ENCODE measurements at regions not wholly inside any gene's neighbourhood (a gene's known extent, or its start where the extent isn't known, plus 50 kb on each side); places are given as distances from the start of the nearest gene placed in this dataset.

DNA sequence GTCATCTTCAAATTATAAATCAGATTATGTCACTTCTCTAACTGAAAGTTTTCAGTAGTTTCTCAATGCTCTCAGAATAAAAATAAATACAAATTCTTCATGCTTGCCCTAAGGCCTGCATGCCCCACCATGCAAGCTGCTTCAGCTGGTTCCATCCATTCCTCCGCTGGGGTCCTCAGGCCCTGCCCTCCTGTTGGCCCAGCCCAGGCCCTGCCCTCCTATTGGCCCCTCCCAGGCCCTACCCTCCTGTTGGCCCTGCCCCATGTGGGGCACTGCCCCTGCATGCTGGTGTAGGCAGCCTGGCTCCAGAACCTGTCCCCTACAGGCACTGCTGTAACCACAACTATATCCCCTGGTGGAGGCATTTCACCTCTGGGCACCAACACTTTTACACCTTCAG lies 109.3 kb upstream of the TCERG1L start:
- no peak for DNase-seq (ENCODE audit: low spot score)
- Histone ChIP-seq H3K9me3 (ENCODE audit: low read depth, low read length, poor library complexity, severe bottlenecking) (no peaks in the 10 kb centered on the region), H3K27ac (ENCODE audit: low read depth, low read length, poor library complexity, severe bottlenecking) (no peak overlapping the region), H3K27me3 (replicated peaks; ENCODE audit: insufficient read depth, low read depth, low read length, poor library complexity) (peaks cover 33% of the 10 kb centered on the region), H3K4me1 (ENCODE audit: insufficient read depth, low read length, poor library complexity, severe bottlenecking) (peaks cover 15% of the 10 kb centered on the region), H3K36me3 (ENCODE audit: insufficient read depth, low read length, poor library complexity, severe bottlenecking) (no peaks in the 10 kb centered on the region), H3K4me3 (ENCODE audit: low read depth, low read length, poor library complexity, severe bottlenecking) (no peak overlapping the region)
- POLR2A ChIA-PET (ENCODE audit: low non-redundant PET) = no interaction called here
- intact Hi-C loops (cut with micrococcal nuclease; ENCODE audit: unreplicated experiment) = no loop called here
- CTCF ChIA-PET = no interaction called here
- TF ChIP-seq, protein P1, sequence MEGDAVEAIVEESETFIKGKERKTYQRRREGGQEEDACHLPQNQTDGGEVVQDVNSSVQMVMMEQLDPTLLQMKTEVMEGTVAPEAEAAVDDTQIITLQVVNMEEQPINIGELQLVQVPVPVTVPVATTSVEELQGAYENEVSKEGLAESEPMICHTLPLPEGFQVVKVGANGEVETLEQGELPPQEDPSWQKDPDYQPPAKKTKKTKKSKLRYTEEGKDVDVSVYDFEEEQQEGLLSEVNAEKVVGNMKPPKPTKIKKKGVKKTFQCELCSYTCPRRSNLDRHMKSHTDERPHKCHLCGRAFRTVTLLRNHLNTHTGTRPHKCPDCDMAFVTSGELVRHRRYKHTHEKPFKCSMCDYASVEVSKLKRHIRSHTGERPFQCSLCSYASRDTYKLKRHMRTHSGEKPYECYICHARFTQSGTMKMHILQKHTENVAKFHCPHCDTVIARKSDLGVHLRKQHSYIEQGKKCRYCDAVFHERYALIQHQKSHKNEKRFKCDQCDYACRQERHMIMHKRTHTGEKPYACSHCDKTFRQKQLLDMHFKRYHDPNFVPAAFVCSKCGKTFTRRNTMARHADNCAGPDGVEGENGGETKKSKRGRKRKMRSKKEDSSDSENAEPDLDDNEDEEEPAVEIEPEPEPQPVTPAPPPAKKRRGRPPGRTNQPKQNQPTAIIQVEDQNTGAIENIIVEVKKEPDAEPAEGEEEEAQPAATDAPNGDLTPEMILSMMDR (conservative IDR thresholded peaks at IDR 0.05; ENCODE audit: low read depth, low read length) = no peak
- TF ChIP-seq EZH2 (IDR thresholded peaks at IDR 0.05; ENCODE audit: borderline replicate concordance, low read depth, low read length, poor library complexity, severe bottlenecking) = no peak
- no TSS peak for BruUV-seq (replicated peaks)

DNA sequence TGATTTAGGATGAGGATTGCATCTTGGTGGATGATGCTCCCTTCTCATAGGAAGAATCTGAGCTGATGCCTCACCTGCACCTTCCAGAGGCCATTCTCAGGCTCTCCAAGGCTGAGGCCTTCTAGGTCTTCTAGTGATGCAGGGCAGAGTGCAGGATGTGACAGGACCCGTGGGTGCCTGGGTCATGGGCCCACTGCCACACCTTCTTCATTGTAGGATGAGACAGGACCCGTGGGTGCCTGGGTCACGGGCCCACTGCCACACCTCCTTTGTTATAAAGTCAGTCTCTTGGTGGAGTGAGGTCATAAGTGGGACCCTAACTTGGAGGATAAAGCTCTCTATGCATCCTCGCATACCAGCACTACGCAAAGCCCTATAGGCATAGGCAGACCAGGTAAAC lies 109.9 kb upstream of the TCERG1L start:
- peaks cover 33% of the 10 kb centered on the region for H3K27me3 ChIP-seq (replicated peaks; ENCODE audit: insufficient read depth, low read depth, low read length, poor library complexity)
- no peaks in the 10 kb centered on the region for H3K9me3 ChIP-seq (ENCODE audit: low read depth, low read length, poor library complexity, severe bottlenecking)
- no peaks in the 10 kb centered on the region for H3K36me3 ChIP-seq (ENCODE audit: insufficient read depth, low read length, poor library complexity, severe bottlenecking)
- POLR2A ChIA-PET (ENCODE audit: low non-redundant PET) = no interaction called here
- H3K4me1 ChIP-seq (ENCODE audit: insufficient read depth, low read length, poor library complexity, severe bottlenecking) = peaks cover 15% of the 10 kb centered on the region
- no peak for DNase-seq (ENCODE audit: low spot score)
- H3K4me3 ChIP-seq (ENCODE audit: low read depth, low read length, poor library complexity, severe bottlenecking) = no peak overlapping the region
- no TSS peak for BruUV-seq (replicated peaks)
- no peak overlapping the region for H3K27ac ChIP-seq (ENCODE audit: low read depth, low read length, poor library complexity, severe bottlenecking)
- no peak for TF ChIP-seq EZH2 (IDR thresholded peaks at IDR 0.05; ENCODE audit: borderline replicate concordance, low read depth, low read length, poor library complexity, severe bottlenecking)
- TF ChIP-seq, protein P1 (conservative IDR thresholded peaks at IDR 0.05; ENCODE audit: low read depth, low read length) = no peak
- CTCF ChIA-PET = no interaction called here
- intact Hi-C loops (cut with micrococcal nuclease; ENCODE audit: unreplicated experiment) = no loop called here

DNA sequence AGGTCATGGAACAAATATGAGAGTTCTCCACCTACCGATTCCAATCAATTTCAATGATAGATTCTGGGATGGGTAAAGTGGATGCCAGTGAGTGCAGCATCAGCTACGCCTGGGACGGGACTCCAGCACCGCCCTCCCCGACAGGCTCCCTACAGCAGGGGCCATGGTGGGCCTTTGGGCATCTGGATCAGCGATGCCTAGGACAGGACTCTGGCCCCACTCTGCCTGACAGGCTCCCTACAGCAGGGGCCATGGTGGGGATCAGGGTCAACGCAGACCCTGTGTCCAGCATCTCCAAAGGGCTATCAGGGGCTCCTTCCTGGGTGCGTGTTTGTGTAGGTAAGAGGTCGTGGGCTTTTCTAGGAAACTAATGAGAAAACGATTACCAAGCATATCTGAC lies 111.2 kb upstream of the TCERG1L start:
- Histone ChIP-seq H3K4me1 (ENCODE audit: insufficient read depth, low read length, poor library complexity, severe bottlenecking) (peaks cover 18% of the 10 kb centered on the region), H3K4me3 (ENCODE audit: low read depth, low read length, poor library complexity, severe bottlenecking) (no peak overlapping the region), H3K36me3 (ENCODE audit: insufficient read depth, low read length, poor library complexity, severe bottlenecking) (no peaks in the 10 kb centered on the region), H3K9me3 (ENCODE audit: low read depth, low read length, poor library complexity, severe bottlenecking) (no peaks in the 10 kb centered on the region), H3K27me3 (replicated peaks; ENCODE audit: insufficient read depth, low read depth, low read length, poor library complexity) (peaks cover 22% of the 10 kb centered on the region), H3K27ac (ENCODE audit: low read depth, low read length, poor library complexity, severe bottlenecking) (no peak overlapping the region)
- ChIA-PET CTCF (no interaction called here), POLR2A (ENCODE audit: low non-redundant PET) (no interaction called here)
- DNase-seq (ENCODE audit: low spot score) = no peak
- no TSS peak for BruUV-seq (replicated peaks)
- TF ChIP-seq, protein P1 (conservative IDR thresholded peaks at IDR 0.05; ENCODE audit: low read depth, low read length) = no peak
- TF ChIP-seq EZH2 (IDR thresholded peaks at IDR 0.05; ENCODE audit: borderline replicate concordance, low read depth, low read length, poor library complexity, severe bottlenecking) = no peak
- intact Hi-C loops (cut with micrococcal nuclease; ENCODE audit: unreplicated experiment) = no loop called here
